Choroid plexus epithelial cell (primary cell): ENCODE measurements at regions not wholly inside any gene's neighbourhood (a gene's known extent, or its start where the extent isn't known, plus 50 kb on each side); places are given as distances from the start of the nearest gene placed in this dataset.

Experiments used
- DNase-seq: peaks from one replicate; pipeline ENCODE4 v3.0.0-alpha.2; 2010; ENCODE audit warnings: low read depth
- H3K4me3 ChIP-seq: 2 replicates; pipeline ENCODE4 v1.5.1; 2011; ENCODE audit warnings: low read depth, mild to moderate bottlenecking, control low read depth, low read length, moderate library complexity
- TF ChIP-seq, protein P1 (sequence below): conservative IDR thresholded peaks from 2 replicates; pipeline ENCODE4 v1.5.1; 2011; ENCODE audit warnings: low read depth, mild to moderate bottlenecking, control low read depth, inconsistent platforms, low read length, moderate library complexity

DNA sequence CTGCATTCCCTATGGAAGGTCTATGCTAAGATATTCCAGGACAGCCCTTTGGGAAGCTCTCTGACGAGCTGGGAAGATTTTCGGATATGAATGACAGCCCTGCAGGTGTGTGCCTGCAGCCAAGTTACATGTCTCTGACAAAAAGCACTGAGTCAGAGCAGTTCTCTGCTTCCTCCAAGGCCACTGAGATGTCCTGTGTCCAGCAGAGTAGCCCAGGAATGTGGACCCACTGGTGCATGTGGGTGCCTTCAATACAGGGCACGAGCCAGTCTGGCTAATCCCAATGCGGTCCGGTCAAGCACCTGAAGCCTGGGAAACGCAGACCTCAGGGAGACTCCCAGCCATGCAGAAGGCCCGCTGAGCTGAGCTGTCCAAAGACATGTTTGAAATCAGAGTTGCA lies 565.7 kb downstream of the TCERG1L start:
- TF ChIP-seq, protein P1, sequence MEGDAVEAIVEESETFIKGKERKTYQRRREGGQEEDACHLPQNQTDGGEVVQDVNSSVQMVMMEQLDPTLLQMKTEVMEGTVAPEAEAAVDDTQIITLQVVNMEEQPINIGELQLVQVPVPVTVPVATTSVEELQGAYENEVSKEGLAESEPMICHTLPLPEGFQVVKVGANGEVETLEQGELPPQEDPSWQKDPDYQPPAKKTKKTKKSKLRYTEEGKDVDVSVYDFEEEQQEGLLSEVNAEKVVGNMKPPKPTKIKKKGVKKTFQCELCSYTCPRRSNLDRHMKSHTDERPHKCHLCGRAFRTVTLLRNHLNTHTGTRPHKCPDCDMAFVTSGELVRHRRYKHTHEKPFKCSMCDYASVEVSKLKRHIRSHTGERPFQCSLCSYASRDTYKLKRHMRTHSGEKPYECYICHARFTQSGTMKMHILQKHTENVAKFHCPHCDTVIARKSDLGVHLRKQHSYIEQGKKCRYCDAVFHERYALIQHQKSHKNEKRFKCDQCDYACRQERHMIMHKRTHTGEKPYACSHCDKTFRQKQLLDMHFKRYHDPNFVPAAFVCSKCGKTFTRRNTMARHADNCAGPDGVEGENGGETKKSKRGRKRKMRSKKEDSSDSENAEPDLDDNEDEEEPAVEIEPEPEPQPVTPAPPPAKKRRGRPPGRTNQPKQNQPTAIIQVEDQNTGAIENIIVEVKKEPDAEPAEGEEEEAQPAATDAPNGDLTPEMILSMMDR: no peak
- no peak for DNase-seq
- no peak overlapping the region for H3K4me3 ChIP-seq

DNA sequence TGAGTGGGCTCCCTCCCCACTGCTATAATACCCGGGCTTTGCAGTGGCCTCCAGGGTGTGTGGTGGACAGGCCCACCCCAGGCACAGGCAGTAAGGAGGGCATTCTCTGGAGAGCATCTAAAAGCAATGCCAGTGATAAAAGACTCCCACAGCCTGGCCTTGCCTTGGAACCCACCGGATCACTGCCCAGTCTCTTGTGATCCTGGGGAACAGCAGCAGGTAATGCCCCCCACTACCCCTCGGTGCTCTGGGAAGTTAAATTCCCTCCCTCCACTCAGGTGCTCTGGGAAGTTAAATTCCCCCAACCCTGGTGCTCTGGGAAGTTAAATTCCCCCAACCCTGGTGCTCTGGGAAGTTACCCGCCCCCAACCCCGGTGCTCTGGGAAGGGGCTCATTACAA lies 565.2 kb downstream of the TCERG1L start:
- no peak overlapping the region for H3K4me3 ChIP-seq
- TF ChIP-seq, protein P1: no peak
- no peak for DNase-seq

DNA sequence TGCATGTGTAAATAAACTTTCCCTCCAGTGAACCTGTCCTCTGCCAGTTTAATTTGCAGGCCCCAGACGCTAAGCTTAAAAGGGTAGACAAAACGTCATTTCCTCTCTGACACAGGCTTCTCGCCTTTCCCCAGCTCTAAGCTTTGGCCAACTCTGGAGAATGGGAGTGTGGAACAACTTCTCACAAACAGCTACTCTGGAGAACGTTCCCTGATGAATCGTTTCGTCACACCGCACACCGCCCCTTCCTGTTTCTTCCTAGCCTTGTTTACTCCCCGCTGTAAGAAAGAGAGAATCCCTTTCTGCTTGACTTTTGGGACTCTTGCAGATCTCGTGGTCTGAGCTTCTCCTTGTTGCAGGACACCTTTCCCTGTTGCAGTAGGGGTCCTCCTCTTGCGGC lies 564.2 kb downstream of the TCERG1L start:
- DNase-seq: no peak
- no peak overlapping the region for H3K4me3 ChIP-seq
- TF ChIP-seq, protein P1: no peak

DNA sequence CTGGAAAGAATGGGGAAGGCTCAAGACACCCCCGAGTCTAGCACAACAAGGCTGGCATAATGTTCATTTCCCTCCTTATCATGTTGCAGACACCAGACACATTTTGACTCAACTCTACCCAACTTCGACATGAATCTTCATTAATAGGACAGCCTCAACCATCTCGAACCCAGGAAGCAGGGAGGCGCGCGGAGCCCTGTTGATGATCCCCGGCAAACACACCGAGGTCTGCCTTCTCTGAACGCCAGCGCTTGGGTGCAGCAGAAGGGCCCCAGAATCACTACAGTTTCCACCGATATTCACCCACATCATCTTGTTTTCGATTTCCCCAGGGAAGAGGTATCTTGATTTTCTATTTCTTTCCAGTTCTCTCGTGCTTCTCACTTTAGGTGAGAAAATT lies 563.6 kb downstream of the TCERG1L start:
- TF ChIP-seq, protein P1: no peak
- H3K4me3 ChIP-seq: no peak overlapping the region
- DNase-seq: no peak

DNA sequence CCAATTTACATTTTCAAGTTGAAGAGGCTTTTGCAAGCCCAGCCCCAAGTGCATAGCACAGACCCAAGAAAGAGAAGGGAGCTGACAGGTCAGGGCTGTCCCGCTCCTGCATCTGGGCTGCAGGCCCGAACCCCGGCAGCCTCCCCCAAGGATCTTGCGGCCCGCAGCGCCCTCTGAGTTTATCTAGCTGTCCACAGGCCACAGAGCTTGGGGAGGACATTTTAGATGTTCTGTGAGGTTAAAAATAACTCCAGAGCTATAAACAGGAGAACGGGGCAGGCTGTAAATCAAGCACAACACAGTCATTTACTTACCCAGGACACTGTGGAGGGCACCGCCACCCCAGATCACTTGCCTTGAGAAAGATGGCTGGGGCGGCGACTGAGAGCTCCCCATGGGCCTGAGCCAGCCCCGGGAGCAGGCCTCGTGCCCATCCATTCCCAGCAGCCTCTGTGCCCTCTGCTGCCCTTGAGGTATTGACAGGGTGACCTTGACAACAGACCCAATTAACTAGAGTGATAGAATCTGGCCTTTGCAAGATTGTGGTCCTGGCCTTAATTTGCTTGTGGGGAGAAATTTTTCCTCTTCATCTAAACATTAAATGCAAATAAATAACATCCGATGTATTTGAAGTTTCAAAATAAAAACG lies 563.0 kb downstream of the TCERG1L start:
- DNase-seq: no peak
- TF ChIP-seq, protein P1: no peak
- no peak overlapping the region for H3K4me3 ChIP-seq

DNA sequence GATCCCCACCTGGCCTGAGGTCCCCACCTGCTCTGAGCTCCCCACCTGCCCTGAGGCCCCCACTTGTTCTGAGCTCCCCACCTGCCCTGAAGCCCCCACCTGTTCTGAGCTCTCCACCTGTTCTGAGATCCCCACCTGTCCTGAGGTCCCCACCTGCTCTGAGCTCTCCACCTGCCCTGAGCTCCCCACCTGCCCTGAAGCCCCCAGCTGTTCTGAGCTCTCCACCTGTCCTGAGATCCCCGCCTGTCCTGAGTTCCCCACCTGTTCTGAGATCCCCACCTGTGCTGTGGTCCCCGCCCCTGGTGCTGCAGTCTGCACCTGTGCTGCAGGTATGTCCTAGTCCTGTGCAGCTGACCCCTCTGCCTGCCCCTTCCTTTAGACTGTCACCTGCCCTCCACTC lies 561.6 kb downstream of the TCERG1L start:
- no peak overlapping the region for H3K4me3 ChIP-seq
- no peak for DNase-seq
- TF ChIP-seq, protein P1: no peak

DNA sequence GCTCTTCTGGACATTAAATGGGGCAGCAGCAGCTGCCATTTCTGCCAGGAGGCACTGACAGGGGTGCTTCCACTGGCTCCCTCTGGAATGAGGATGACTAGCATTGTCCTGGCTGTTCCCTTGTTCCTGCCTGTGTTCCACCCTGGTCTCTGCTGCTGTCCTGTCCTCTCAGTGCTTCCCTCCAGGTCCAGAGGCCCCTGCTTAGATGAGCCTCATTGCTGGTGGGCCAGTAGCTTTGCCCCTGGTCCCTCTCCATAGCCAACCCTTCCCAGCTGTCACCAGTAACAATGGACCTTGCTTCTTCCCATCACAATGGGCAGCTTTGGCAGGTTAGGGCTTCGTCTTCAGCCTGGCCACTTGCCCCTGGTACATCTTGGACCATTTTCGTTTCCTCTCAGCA lies 561.1 kb downstream of the TCERG1L start:
- no peak overlapping the region for H3K4me3 ChIP-seq
- TF ChIP-seq, protein P1: no peak
- DNase-seq: no peak
